Pons (tissue), 1 donor: ENCODE measurements at regions not wholly inside any gene's neighbourhood (a gene's known extent, or its start where the extent isn't known, plus 50 kb on each side); places are given as distances from the start of the nearest gene placed in this dataset.
"Not testable (repeated sequence)": the region's sequence is repeated elsewhere in the genome, so short reads cannot be mapped to it uniquely, and the experiment has no call there.

Experiments used
- DNase-seq: peaks from one replicate; pipeline ENCODE4 v3.0.0-alpha.2; 2016; ENCODE audit warnings: low spot score

DNA sequence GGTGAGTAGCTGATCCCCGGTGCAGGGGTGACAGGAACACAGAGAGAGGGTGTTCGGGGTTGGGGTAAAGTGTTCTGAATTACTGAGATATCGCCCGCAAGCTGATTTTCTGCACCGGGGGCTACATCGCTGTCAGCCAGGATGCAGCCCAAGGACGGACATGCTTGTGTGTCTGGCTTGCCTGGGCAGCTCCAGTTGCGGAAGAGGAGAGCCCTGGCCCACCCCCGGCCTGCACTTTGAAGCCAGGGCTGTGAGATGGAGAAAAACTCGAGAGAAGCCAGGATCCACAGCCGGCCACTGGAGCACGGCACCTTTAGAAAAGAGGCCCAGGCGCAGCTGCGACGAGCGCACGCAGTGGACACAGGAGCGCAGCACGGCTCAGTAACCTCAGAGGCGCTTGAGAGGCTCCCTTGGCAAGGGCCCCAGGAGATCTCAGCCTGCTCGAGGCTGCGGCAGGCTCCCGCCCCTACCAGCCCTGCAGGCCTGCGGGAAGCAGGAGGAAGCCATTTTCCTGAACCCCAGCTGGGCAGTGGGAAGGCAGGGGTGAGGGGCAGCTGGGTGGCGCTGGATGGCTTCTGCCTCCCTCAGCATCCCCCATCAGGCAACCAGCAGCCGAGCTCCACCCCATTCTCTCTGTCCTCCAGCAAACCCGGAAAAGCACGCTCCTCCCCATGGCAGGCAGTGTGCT lies 59.2 kb downstream of the C9orf50 start:
- no peak for DNase-seq

DNA sequence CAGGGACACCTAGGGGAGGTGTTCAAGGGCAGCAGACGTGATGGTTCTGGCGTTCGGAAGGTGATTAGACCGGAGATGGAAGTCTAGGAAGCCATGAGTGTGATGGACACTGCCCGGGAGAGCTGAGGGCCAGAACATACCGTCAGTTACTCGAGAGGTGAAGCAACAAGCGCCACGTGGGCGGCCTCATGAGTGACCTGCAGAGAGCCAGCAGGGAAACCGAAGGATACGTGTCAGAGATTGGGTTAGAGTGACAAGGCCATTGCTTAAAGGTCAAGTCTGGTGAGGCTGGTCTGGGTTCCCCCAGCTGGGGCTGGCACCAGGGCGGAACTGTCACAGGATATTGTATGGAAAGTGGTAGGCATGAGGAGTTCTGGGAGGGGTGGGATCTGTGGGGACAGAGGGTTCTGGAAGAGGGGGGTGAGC lies 60.0 kb downstream of the C9orf50 start:
- no peak for DNase-seq

- no peak for DNase-seq
Observed at GRCh38 chr9:129559506-129559881, 61.4 kb downstream of the C9orf50 start.

GRCh38 chr9:129558551-129559505 lies 62.1 kb downstream of the C9orf50 start:
- no peak for DNase-seq

GRCh38 chr9:129558063-129558550 lies 62.8 kb downstream of the C9orf50 start:
- no peak for DNase-seq

- no peak for DNase-seq
Observed at GRCh38 chr9:129557192-129558036, 63.5 kb downstream of the C9orf50 start.

GRCh38 chr9:129556491-129557191 lies 64.3 kb downstream of the C9orf50 start:
- DNase-seq, result no peak

GRCh38 chr9:129555512-129556215 lies 65.2 kb downstream of the C9orf50 start:
- no peak for DNase-seq

- no peak for DNase-seq
Observed at GRCh38 chr9:129554649-129555048, 66.3 kb downstream of the C9orf50 start.

DNA sequence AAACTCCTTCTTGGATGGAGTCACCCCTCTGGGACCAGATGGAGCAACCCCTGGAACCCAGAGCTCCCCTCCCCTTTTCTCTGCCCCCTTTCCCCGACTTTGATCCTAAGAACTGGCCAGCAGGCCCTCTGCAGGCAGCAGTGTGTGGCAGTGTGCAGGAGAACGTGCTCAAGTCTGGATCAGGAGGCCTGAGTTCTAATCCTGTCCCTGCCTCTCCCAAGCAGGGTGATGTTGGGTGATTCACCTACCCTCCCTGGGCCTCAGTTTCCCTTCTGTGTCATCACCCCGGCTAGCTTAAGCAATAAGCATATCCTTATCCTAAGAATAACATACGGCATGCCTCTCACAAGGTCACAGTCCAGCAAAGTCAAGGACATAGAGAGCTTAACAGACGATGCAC lies 67.6 kb downstream of the C9orf50 start:
- no peak for DNase-seq

DNA sequence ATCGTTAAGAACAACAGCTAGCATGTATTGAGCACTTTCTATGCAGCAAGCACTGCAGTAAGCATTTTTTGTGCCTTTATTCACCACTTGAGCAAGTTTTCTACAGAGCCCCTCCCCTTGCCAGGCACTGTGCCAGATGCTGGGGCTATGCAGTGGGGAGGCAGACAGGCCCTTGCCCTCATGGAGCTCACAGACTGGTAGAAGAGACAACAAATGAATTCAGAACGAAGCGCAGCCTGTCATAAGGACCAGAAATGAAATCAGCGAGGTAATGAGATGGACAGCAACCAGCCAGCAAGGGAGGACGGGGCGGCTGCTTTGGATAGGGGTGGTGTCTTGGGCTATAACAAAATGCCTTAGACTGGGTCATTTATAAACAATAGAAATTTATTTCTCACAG lies 68.8 kb downstream of the C9orf50 start:
- DNase-seq, result no peak

GRCh38 chr9:129551393-129551973 lies 69.4 kb downstream of the C9orf50 start:
- no peak for DNase-seq

DNA sequence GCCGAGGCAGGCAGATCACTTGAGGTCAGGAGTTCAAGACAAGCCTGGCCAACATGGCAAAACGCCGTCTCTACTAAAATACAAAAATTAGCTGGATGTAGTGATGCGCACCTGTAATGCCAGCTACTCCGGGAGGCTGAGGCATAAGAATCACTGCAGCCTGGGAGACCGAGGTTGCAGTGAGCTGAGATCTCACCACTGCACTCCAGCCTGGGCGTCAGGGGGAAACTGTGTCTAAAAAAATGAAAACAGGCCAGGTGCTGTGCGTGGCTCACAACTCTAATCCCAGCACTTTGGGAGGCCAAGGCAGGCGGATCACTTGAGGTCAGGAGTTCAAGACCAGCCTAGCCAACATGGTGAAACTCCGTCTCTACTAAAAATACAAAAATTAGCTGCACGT lies 69.9 kb downstream of the C9orf50 start:
- DNase-seq, result not testable (repeated sequence)

DNA sequence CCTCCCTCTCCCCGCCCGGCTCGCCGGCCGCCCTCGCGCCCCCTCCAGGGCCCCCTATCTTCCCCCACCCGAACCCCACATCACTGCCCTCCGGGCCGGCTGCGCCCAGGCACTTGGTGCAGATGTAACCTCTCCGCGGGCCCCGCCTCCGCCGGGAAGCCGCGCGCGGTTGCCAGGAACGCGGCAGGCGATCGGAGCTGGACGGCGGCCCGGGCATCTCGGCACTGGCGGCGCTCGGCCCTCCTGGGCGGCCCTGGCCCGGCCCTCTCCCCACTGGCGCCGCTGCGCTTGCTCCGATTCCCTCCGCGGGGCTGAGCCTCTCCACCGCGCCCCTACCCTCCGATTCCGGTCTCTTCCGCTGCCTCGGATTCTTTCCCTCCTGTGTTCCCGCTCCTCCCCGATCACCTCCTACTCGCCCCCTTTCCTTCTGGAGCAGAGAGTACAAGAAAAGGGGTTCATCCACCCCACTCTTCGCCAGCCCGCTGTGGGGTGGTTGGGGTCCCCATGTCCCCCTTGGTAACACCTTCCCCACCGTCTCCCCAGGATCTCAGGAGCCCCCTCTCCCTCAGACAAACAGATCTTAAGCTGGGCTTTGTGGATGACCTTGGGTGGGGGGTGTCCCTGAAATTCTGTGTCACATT lies 70.6 kb downstream of the C9orf50 start:
- DNase-seq, result peak; percentile 56

- peak; percentile 27 for DNase-seq
Observed at GRCh38 chr9:129549684-129550083, 71.2 kb downstream of the C9orf50 start.

- no peak for DNase-seq
Observed at GRCh38 chr9:129549139-129549538, 71.8 kb downstream of the C9orf50 start.

DNA sequence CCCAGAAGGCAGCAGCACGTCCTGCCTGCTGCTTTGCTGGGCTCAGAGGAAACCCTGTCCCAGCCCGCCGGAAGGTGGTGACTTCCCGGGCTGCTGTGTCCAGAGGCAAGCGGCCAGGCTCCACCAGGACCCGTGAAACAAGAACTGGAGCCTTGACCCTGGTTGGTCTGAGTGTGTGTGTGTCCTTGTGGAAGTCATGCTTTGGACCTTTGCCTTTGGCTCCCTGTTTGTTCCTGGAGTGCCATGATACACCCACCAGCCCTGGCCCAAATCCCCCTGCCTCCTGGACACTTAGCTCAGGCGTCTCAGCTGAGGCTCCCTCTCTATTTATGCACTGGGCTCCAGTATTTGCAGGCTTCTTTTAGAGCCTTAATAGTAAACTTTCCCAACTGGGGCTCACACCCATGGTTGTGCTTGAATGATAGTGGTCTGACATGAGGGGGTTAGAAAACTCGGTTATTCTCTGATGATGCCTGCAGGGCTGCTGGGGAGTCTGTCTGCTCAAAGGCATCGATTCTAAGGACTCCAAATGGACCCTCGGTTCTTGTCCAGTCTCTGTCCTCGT lies 72.2 kb downstream of the C9orf50 start:
- DNase-seq, result peak; percentile 19

GRCh38 chr9:129547869-129548570 lies 72.9 kb downstream of the C9orf50 start:
- DNase-seq, result no peak

DNA sequence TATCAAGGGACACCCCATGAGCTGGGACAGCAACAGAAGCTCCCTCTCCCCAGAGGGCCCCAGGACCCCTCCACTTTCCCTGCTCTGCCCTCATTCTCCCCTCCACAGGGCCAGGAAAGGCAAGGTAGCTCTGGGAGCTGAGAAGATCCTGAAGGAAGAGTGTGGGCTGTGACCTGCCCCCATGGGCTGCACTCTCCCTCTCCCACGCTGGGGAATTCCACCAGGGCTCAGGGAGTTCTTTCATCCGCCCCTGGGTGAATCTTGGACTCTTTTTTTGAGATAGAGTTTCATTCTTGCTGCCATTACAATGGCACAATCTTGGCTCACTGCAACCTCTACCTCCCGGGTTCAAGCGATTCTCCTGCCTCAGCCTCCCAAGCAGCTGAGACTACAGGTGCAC lies 73.8 kb downstream of the C9orf50 start:
- no peak for DNase-seq
